H9 (cell line): ENCODE measurements at regions not wholly inside any gene's neighbourhood (a gene's known extent, or its start where the extent isn't known, plus 50 kb on each side); places are given as distances from the start of the nearest gene placed in this dataset.

Source experiments
- DNase-seq: peaks from one replicate; pipeline ENCODE4 v3.0.0-alpha.2; 2017
- H2AFZ ChIP-seq: one replicate; pipeline ENCODE4 v1.6.1; 2013; ENCODE audit warnings: mild to moderate bottlenecking, low read length, control low read depth, moderate library complexity
- H2AK5ac ChIP-seq: 2 replicates; pipeline ENCODE4 v1.6.1; 2013; ENCODE audit warnings: low read length, control low read depth, mixed read lengths; ENCODE audit not compliant: insufficient read length
- H2BK120ac ChIP-seq: one replicate; pipeline ENCODE4 v1.6.1; 2013; ENCODE audit warnings: low read depth, mild to moderate bottlenecking, low read length, control low read depth, inconsistent platforms; ENCODE audit not compliant: poor library complexity, severe bottlenecking
- H2BK12ac ChIP-seq: 2 replicates; pipeline ENCODE4 v1.6.1; 2013; ENCODE audit warnings: low read length, control low read depth, mixed read lengths, low read depth; ENCODE audit not compliant: insufficient read length
- H2BK15ac ChIP-seq: 2 replicates; pipeline ENCODE4 v1.6.1; 2013; ENCODE audit warnings: low read depth, low read length, control low read depth
- H2BK20ac ChIP-seq: one replicate; pipeline ENCODE4 v1.6.1; 2013; ENCODE audit warnings: low read depth, mild to moderate bottlenecking, low read length, control low read depth, inconsistent platforms; ENCODE audit not compliant: poor library complexity, severe bottlenecking
- H2BK5ac ChIP-seq: 2 replicates; pipeline ENCODE4 v1.6.1; 2013; ENCODE audit warnings: low read length, control low read depth, mixed read lengths; ENCODE audit not compliant: insufficient read length
- H3K14ac ChIP-seq: 2 replicates; pipeline ENCODE4 v1.6.1; 2013; ENCODE audit warnings: low read length, control low read depth; ENCODE audit not compliant: insufficient read depth
- H3K18ac ChIP-seq: 2 replicates; pipeline ENCODE4 v1.6.1; 2013; ENCODE audit warnings: low read depth, mild to moderate bottlenecking, mixed read lengths, low read length, control low read depth; ENCODE audit not compliant: insufficient read length
- H3K23ac ChIP-seq: 2 replicates; pipeline ENCODE4 v1.6.1; 2013; ENCODE audit warnings: low read length, control low read depth, mixed read lengths, low read depth; ENCODE audit not compliant: insufficient read length
- H3K23me2 ChIP-seq: 2 replicates; pipeline ENCODE4 v1.6.1; 2013; ENCODE audit warnings: low read depth, mild to moderate bottlenecking, mixed read lengths, low read length, control low read depth; ENCODE audit not compliant: insufficient read length, poor library complexity, severe bottlenecking
- H3K27ac ChIP-seq: 2 replicates; pipeline ENCODE4 v1.5.1; 2013; ENCODE audit warnings: low read length, control low read depth, mixed read lengths, low read depth; ENCODE audit not compliant: insufficient read length
- H3K27me3 ChIP-seq: 2 replicates; pipeline ENCODE4 v1.6.1; 2013; ENCODE audit warnings: low read length, control low read depth, inconsistent platforms; ENCODE audit not compliant: insufficient read depth
- H3K4ac ChIP-seq: 2 replicates; pipeline ENCODE4 v1.6.1; 2013; ENCODE audit warnings: low read depth, mild to moderate bottlenecking, control low read depth, inconsistent platforms, low read length, moderate library complexity
- H3K4me1 ChIP-seq: 2 replicates; pipeline ENCODE4 v1.6.1; 2013; ENCODE audit warnings: low read length, control low read depth, inconsistent platforms; ENCODE audit not compliant: insufficient read depth
- H3K4me2 ChIP-seq: 2 replicates; pipeline ENCODE4 v1.6.1; 2013; ENCODE audit warnings: low read length, control low read depth, mixed read lengths; ENCODE audit not compliant: insufficient read length, insufficient read depth
- H3K56ac ChIP-seq: 2 replicates; pipeline ENCODE4 v1.6.1; 2013; ENCODE audit warnings: low read depth, mild to moderate bottlenecking, mixed read lengths, low read length, control low read depth; ENCODE audit not compliant: insufficient read length
- H3K79me1 ChIP-seq: 2 replicates; pipeline ENCODE4 v1.6.1; 2013; ENCODE audit warnings: low read depth, mild to moderate bottlenecking, moderate library complexity, low read length, control low read depth, inconsistent platforms; ENCODE audit not compliant: insufficient read depth, poor library complexity, severe bottlenecking
- H3K79me2 ChIP-seq: 2 replicates; pipeline ENCODE4 v1.6.1; 2013; ENCODE audit warnings: low read length, control low read depth, inconsistent platforms; ENCODE audit not compliant: insufficient read depth
- H3K9ac ChIP-seq: 2 replicates; pipeline ENCODE4 v1.6.1; 2013; ENCODE audit warnings: low read length, control low read depth, mixed read lengths; ENCODE audit not compliant: insufficient read length; ENCODE audit errors: extremely low read depth
- H3K9me3 ChIP-seq: one replicate; pipeline ENCODE4 v1.6.1; 2013; ENCODE audit warnings: low read depth, low read length, inconsistent platforms; ENCODE audit not compliant: control insufficient read depth
- H3T11ph ChIP-seq: one replicate; pipeline ENCODE4 v1.6.1; 2013; ENCODE audit warnings: mild to moderate bottlenecking, low read length, control low read depth, inconsistent platforms
- H4K20me1 ChIP-seq: one replicate; pipeline ENCODE4 v1.6.1; 2013; ENCODE audit not compliant: control insufficient read depth, insufficient read length, insufficient read depth
- H4K5ac ChIP-seq: 2 replicates; pipeline ENCODE4 v1.6.1; 2013; ENCODE audit warnings: low read depth, mild to moderate bottlenecking, mixed read lengths, low read length, control low read depth; ENCODE audit not compliant: insufficient read length
- H4K8ac ChIP-seq: replicated peaks from 2 replicates; pipeline ENCODE4 v1.6.1; 2013; ENCODE audit warnings: low read length, control low read depth, mixed read lengths, low read depth; ENCODE audit not compliant: insufficient read length
- H4K91ac ChIP-seq: 2 replicates; pipeline ENCODE4 v1.6.1; 2013; ENCODE audit warnings: low read depth, mild to moderate bottlenecking, moderate library complexity, mixed read lengths, low read length, control low read depth; ENCODE audit not compliant: insufficient read length
- H3K27ac Mint-ChIP-seq, 3 experiments: 2 replicates in 2 of 3; 3 replicates in 1 of 3; pipeline ENCODE4 v1.8.0; 2020 to 2021; ENCODE audit warnings: mixed read lengths in 3 of 3, mild to moderate bottlenecking in 1 of 3, moderate library complexity in 1 of 3
- H3K27me3 Mint-ChIP-seq: 2 replicates; pipeline ENCODE4 v1.8.0; 2021; ENCODE audit warnings: low read depth, mild to moderate bottlenecking, moderate library complexity, mixed read lengths
- H3K36me3 Mint-ChIP-seq, 3 experiments: 2 replicates in 2 of 3; 3 replicates in 1 of 3; pipeline ENCODE4 v1.8.0; 2020 to 2021; ENCODE audit warnings: low read depth in 3 of 3, mixed read lengths in 3 of 3; ENCODE audit not compliant: insufficient read depth in 1 of 3
- H3K4me1 Mint-ChIP-seq, 2 experiments: 2 replicates each; pipeline ENCODE4 v1.8.0; 2020; ENCODE audit warnings: mixed read lengths in 2 of 2
- H3K4me3 Mint-ChIP-seq, 2 experiments: 2 replicates in 1 of 2; 3 replicates in 1 of 2; pipeline ENCODE4 v1.8.0; 2020 to 2021; ENCODE audit warnings: mild to moderate bottlenecking in 2 of 2, mixed read lengths in 2 of 2, moderate library complexity in 1 of 2
- H3K9me3 Mint-ChIP-seq, 2 experiments: 2 replicates in 1 of 2; 3 replicates in 1 of 2; pipeline ENCODE4 v1.8.0; 2020; ENCODE audit warnings: mild to moderate bottlenecking in 2 of 2, mixed read lengths in 2 of 2, moderate library complexity in 1 of 2
- WGBS: extraction: QIAGEN DNeasy Blood & Tissue Kit; methylation state at CpG from one replicate; pipeline ENCODE4 v1.1.7; 2013; ENCODE audit warnings: missing lambda C conversion rate, low lambda C conversion rate, mixed read lengths; ENCODE audit not compliant: insufficient read length; ENCODE audit errors: extremely low coverage; 5-methylcytosine and 5-hydroxymethylcytosine counted together
- TF ChIP-seq, protein P1 (sequence below): fragments of 200-600 bp; sonication (generic); conservative IDR thresholded peaks from 3 replicates; pipeline ENCODE4 v1.8.0; 2021; ENCODE audit warnings: antibody characterized with exemption, mild to moderate bottlenecking

DNA sequence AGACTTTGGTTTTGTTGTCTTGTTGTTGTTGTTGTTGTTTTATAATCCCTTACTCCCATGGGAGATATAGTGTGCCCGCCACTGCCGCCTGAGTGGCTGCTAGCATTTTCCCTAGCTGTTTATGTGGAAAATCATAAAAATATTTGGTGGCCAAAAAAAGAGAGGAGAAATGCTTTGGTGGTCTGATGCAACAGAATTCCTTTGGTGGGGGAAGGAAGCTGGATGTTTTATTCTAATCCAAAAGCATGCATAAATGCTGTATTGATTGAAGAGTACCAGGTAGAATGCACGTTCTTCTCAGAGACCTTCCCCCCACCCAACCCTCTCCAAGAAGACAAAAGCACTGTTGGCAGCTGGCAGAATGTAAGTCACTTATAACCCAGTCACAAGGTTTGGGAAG is 93.2 kb downstream of the C17orf67 start:
- Mint-ChIP-seq H3K27me3 (peaks cover 8% of the 10 kb centered on the region), H3K9me3 (peaks cover 0 to 2% of the 10 kb centered on the region in 2 experiments; a peak in 1 of 5 replicates), H3K27ac (no peak overlapping the region), H3K36me3 (no peaks in the 10 kb centered on the region), H3K4me1 (peaks cover 7 to 15% of the 10 kb centered on the region in 2 experiments), H3K4me3 (no peak overlapping the region)
- H2BK15ac ChIP-seq, result no peak overlapping the region
- H3K79me2 ChIP-seq, result no peaks in the 10 kb centered on the region
- H4K8ac ChIP-seq, result no peak overlapping the region
- H3T11ph ChIP-seq, result no peak overlapping the region
- no peaks in the 10 kb centered on the region for H3K23me2 ChIP-seq
- H3K4me2 ChIP-seq, result no peak overlapping the region
- no peaks in the 10 kb centered on the region for H4K20me1 ChIP-seq
- H3K23ac ChIP-seq, result no peak overlapping the region
- no peak overlapping the region for H2BK5ac ChIP-seq
- WGBS, result no CpG with 5 or more reads among the region's 3 CpGs
- no peak overlapping the region for H3K4ac ChIP-seq
- no peak overlapping the region for H2AFZ ChIP-seq
- H3K27ac ChIP-seq, result no peak overlapping the region
- no peaks in the 10 kb centered on the region for H3K4me1 ChIP-seq
- no peaks in the 10 kb centered on the region for H3K79me1 ChIP-seq
- no peaks in the 10 kb centered on the region for H3K9me3 ChIP-seq
- H2BK20ac ChIP-seq, result no peak overlapping the region
- H4K91ac ChIP-seq, result no peak overlapping the region
- no peak overlapping the region for H3K56ac ChIP-seq
- H2BK120ac ChIP-seq, result no peak overlapping the region
- no peak overlapping the region for H2AK5ac ChIP-seq
- no peak overlapping the region for H3K14ac ChIP-seq
- TF ChIP-seq, protein P1, sequence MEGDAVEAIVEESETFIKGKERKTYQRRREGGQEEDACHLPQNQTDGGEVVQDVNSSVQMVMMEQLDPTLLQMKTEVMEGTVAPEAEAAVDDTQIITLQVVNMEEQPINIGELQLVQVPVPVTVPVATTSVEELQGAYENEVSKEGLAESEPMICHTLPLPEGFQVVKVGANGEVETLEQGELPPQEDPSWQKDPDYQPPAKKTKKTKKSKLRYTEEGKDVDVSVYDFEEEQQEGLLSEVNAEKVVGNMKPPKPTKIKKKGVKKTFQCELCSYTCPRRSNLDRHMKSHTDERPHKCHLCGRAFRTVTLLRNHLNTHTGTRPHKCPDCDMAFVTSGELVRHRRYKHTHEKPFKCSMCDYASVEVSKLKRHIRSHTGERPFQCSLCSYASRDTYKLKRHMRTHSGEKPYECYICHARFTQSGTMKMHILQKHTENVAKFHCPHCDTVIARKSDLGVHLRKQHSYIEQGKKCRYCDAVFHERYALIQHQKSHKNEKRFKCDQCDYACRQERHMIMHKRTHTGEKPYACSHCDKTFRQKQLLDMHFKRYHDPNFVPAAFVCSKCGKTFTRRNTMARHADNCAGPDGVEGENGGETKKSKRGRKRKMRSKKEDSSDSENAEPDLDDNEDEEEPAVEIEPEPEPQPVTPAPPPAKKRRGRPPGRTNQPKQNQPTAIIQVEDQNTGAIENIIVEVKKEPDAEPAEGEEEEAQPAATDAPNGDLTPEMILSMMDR, result no peak
- H4K5ac ChIP-seq, result no peak overlapping the region
- H2BK12ac ChIP-seq, result no peak overlapping the region
- H3K9ac ChIP-seq, result no peak overlapping the region
- H3K27me3 ChIP-seq, result no peaks in the 10 kb centered on the region
- no peak overlapping the region for H3K18ac ChIP-seq
- no peak for DNase-seq
